Endodermal cell (in vitro differentiated cells): ENCODE measurements at regions not wholly inside any gene's neighbourhood (a gene's known extent, or its start where the extent isn't known, plus 50 kb on each side); places are given as distances from the start of the nearest gene placed in this dataset.

Experiments used
- DNase-seq: peaks from one replicate; pipeline ENCODE4 v3.0.0-alpha.2; 2017
- H3K27ac ChIP-seq: 2 replicates; pipeline ENCODE4 v1.5.1; 2013; ENCODE audit warnings: mild to moderate bottlenecking, low read depth, low read length, moderate library complexity
- H3K27me3 ChIP-seq: 2 replicates; pipeline ENCODE4 v1.6.1; 2013; ENCODE audit warnings: mild to moderate bottlenecking, low read length, moderate library complexity; ENCODE audit not compliant: insufficient read depth, control insufficient read depth, poor library complexity, severe bottlenecking
- H3K36me3 ChIP-seq: 2 replicates; pipeline ENCODE4 v1.7.0; 2013; ENCODE audit warnings: mild to moderate bottlenecking, low read length, moderate library complexity; ENCODE audit not compliant: control insufficient read depth, insufficient read depth
- H3K4me1 ChIP-seq: one replicate; pipeline ENCODE4 v1.7.0; 2013; ENCODE audit warnings: low read length; ENCODE audit not compliant: control insufficient read depth, insufficient read depth
- H3K4me3 ChIP-seq: 2 replicates; pipeline ENCODE4 v1.5.1; 2013; ENCODE audit warnings: mild to moderate bottlenecking, low read length, moderate library complexity
- H3K9ac ChIP-seq: 2 replicates; pipeline ENCODE4 v1.6.1; 2013; ENCODE audit warnings: mild to moderate bottlenecking, low read length, moderate library complexity; ENCODE audit not compliant: poor library complexity, severe bottlenecking; ENCODE audit errors: extremely low read depth
- H3K9me3 ChIP-seq: 2 replicates; pipeline ENCODE4 v1.6.1; 2013; ENCODE audit warnings: mild to moderate bottlenecking, low read length, moderate library complexity; ENCODE audit not compliant: control insufficient read depth
- H3K27ac Mint-ChIP-seq: 2 replicates; pipeline ENCODE4 v1.8.0; 2020; ENCODE audit warnings: mixed read lengths
- H3K27me3 Mint-ChIP-seq: 2 replicates; pipeline ENCODE4 v1.8.0; 2021; ENCODE audit warnings: mild to moderate bottlenecking, mixed read lengths; ENCODE audit not compliant: insufficient read depth
- H3K36me3 Mint-ChIP-seq: 2 replicates; pipeline ENCODE4 v1.8.0; 2020; ENCODE audit warnings: low read depth, mixed read lengths
- H3K4me1 Mint-ChIP-seq: 2 replicates; pipeline ENCODE4 v1.8.0; 2020; ENCODE audit warnings: mixed read lengths
- H3K4me3 Mint-ChIP-seq: 2 replicates; pipeline ENCODE4 v1.8.0; 2020; ENCODE audit warnings: mild to moderate bottlenecking, moderate library complexity, mixed read lengths
- H3K9me3 Mint-ChIP-seq: 2 replicates; pipeline ENCODE4 v1.8.0; 2020; ENCODE audit warnings: mild to moderate bottlenecking, mixed read lengths
- CTCF ChIP-seq: fragments of 200-600 bp; sonication (generic); conservative IDR thresholded peaks from 2 replicates; pipeline ENCODE4 v1.5.0; 2021; ENCODE audit warnings: antibody characterized with exemption, mild to moderate bottlenecking
- WGBS, 2 experiments: methylation state at CpG; one replicate each; pipeline versions ENCODE4 v1.1.5 to v1.1.7; 2013; ENCODE audit warnings: missing lambda C conversion rate in 2 of 2, mixed read lengths in 1 of 2; ENCODE audit not compliant: insufficient coverage in 1 of 2, insufficient read length in 1 of 2; 5-methylcytosine and 5-hydroxymethylcytosine counted together

DNA sequence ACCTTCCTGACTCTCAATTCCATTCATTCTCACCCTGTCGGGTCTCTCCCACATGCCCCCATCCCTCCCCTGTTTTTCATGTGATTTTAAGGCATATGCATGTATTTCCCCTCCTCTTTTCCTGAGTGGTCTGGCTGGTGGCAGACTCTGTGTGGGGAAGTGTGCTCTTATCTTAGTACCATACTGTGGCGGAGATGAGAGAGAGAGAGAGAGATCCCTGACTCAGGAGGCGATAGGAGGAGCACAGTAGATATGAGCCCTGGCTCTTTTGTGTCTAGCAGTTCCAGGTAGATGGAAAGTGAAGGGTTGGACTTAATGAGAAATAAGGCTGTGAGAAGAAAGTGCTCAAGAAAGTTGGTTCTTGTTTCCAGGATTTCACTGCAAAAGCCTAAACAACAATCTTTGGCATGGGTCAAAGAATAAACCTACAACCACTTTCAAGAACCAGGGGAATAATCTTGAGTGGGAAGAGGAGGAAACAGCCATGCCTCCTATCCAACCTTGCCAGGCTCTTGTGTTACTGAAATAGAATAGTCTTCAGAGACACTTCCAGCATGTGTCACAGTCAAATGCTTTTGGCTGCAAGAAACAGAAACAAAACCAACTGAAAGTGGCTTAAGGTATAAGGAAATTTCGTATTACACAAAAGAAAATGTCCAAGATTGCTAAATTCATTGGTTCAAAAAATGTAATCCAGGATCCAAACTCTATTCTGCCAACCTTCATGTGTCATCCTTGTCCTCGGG lies 123.8 kb upstream of the MYLIP start:
- Mint-ChIP-seq H3K9me3 (no peaks in the 10 kb centered on the region), H3K4me3 (no peak overlapping the region), H3K27me3 (no peaks in the 10 kb centered on the region), H3K4me1 (peaks cover 4% of the 10 kb centered on the region), H3K27ac (no peak overlapping the region), H3K36me3 (no peaks in the 10 kb centered on the region)
- no peaks in the 10 kb centered on the region for H3K4me1 ChIP-seq
- H3K27ac ChIP-seq = no peak overlapping the region
- H3K36me3 ChIP-seq = no peaks in the 10 kb centered on the region
- TF ChIP-seq CTCF = no peak
- WGBS, 2 experiments = 87 to 100% methylated on average over 2 to 5 of the region's 5 CpGs
- no peaks in the 10 kb centered on the region for H3K27me3 ChIP-seq
- DNase-seq = no peak
- no peak overlapping the region for H3K4me3 ChIP-seq
- H3K9ac ChIP-seq = no peak overlapping the region
- no peaks in the 10 kb centered on the region for H3K9me3 ChIP-seq

DNA sequence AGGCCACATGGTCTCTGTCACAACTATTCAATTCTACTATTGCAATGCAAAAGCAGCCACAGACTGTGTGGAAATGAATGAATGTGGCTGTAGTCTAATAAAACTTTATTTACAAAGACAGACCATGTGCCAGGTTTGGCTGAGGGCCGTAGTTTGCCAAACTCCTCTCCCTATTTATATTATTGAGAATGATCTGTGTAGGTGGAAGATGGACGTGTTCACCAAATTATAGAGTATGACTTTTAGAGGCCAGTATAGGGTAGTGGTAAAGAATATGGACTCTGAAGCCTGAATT lies 125.7 kb upstream of the MYLIP start:
- H3K27me3 ChIP-seq = no peaks in the 10 kb centered on the region
- no peaks in the 10 kb centered on the region for H3K9me3 Mint-ChIP-seq
- H3K9me3 ChIP-seq = no peaks in the 10 kb centered on the region
- H3K36me3 ChIP-seq = no peaks in the 10 kb centered on the region
- H3K27me3 Mint-ChIP-seq = no peaks in the 10 kb centered on the region
- H3K4me1 ChIP-seq = peaks cover 4% of the 10 kb centered on the region
- WGBS, 2 experiments = 86% methylated on average over 2 of the region's 2 CpGs; no CpG with 5 or more reads in 1 of the 2 experiments
- H3K4me1 Mint-ChIP-seq = peaks cover 14% of the 10 kb centered on the region
- H3K27ac Mint-ChIP-seq = no peak overlapping the region
- DNase-seq = no peak
- H3K4me3 Mint-ChIP-seq = no peak overlapping the region
- H3K9ac ChIP-seq = no peak overlapping the region
- H3K36me3 Mint-ChIP-seq = no peaks in the 10 kb centered on the region
- no peak for TF ChIP-seq CTCF
- H3K4me3 ChIP-seq = no peak overlapping the region
- no peak overlapping the region for H3K27ac ChIP-seq

DNA sequence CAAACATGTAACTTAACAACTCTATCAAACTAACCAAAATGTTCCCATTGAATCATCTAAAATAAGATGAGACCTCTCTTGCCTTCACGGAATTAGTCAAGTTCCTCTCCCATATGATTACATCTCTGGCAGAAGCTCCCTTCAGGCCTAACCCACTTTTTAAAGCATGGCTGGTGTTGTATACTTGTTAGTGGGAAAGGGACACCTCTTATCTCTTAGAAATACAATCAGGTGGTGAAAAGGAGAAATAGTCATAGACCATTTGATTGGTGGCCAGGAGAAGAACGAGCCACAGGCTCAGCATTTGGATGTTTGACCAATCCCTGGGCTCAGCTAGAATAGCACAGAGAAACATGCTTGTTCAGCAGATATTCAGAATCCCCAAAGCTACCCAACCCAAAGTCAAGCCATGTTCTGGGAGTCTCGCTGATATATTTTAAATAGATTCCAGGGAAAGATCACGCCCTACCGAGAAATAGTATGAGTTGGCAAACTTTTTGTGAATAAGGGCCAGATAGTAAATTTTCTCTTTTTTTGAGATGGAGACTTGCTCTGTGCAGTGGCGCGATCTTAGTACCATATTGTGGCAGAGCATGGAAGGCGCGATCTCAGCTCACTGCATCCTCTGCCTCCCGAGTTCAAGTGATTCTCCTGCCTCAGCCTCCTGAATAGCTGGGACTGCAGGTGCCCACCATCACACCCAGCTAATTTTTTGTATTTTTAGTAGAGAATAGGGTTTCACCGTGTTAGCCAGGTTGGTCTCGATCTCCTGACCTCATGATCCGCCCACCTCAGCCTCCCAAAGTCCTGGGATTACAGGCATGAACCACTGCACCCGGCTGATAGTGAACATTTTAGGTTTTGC lies 126.3 kb upstream of the MYLIP start:
- no peaks in the 10 kb centered on the region for H3K36me3 ChIP-seq
- no peak for TF ChIP-seq CTCF
- 94 to 100% methylated on average over 12 to 14 of the region's 14 CpGs for WGBS, 2 experiments

More for the DNA sequence above, 126.3 kb upstream of the MYLIP start:
- Mint-ChIP-seq H3K36me3 (no peaks in the 10 kb centered on the region), H3K9me3 (no peaks in the 10 kb centered on the region), H3K27ac (no peak overlapping the region), H3K4me1 (peaks cover 20% of the 10 kb centered on the region), H3K4me3 (no peak overlapping the region), H3K27me3 (no peaks in the 10 kb centered on the region)
- Histone ChIP-seq H3K4me3 (no peak overlapping the region), H3K9ac (no peak overlapping the region), H3K4me1 (peaks cover 4% of the 10 kb centered on the region), H3K9me3 (no peaks in the 10 kb centered on the region), H3K27ac (no peak overlapping the region), H3K27me3 (no peaks in the 10 kb centered on the region)
- DNase-seq = no peak
